ENCODE measurements at regions not wholly inside any gene's neighbourhood (a gene's known extent, or its start where the extent isn't known, plus 50 kb on each side); places are given as distances from the start of the nearest gene placed in this dataset.

GRCh38 chr1:99361406-99361805, 97.1 kb downstream of the PLPPR4 start:
- no peak for TF ChIP-seq CTCF (IDR thresholded peaks at IDR 0.05; ENCODE audit: insufficient read depth, low read length, poor library complexity, severe bottlenecking)
- Histone ChIP-seq H3K4me3 (ENCODE audit: low read depth, low read length) (no peak overlapping the region), H3K36me3 (ENCODE audit: control insufficient read depth, insufficient read depth, low read length) (no peaks in the 10 kb centered on the region), H3K27me3 (ENCODE audit: control insufficient read depth, insufficient read depth, low read length) (no peaks in the 10 kb centered on the region)
- no peak for DNase-seq (ENCODE audit: low read depth)

GRCh38 chr1:99363531-99363930, 99.2 kb downstream of the PLPPR4 start:
- no peaks in the 10 kb centered on the region for H3K27me3 ChIP-seq (ENCODE audit: control insufficient read depth, insufficient read depth, low read length)
- DNase-seq (ENCODE audit: low read depth): no peak
- no peaks in the 10 kb centered on the region for H3K36me3 ChIP-seq (ENCODE audit: control insufficient read depth, insufficient read depth, low read length)
- no peak overlapping the region for H3K4me3 ChIP-seq (ENCODE audit: low read depth, low read length)
- TF ChIP-seq CTCF (IDR thresholded peaks at IDR 0.05; ENCODE audit: insufficient read depth, low read length, poor library complexity, severe bottlenecking): no peak

- DNase-seq (ENCODE audit: low read depth): no peak
- H3K4me3 ChIP-seq (ENCODE audit: low read depth, low read length): no peak overlapping the region
- no peak for TF ChIP-seq CTCF (IDR thresholded peaks at IDR 0.05; ENCODE audit: insufficient read depth, low read length, poor library complexity, severe bottlenecking)
- no peaks in the 10 kb centered on the region for H3K27me3 ChIP-seq (ENCODE audit: control insufficient read depth, insufficient read depth, low read length)
- H3K36me3 ChIP-seq (ENCODE audit: control insufficient read depth, insufficient read depth, low read length): no peaks in the 10 kb centered on the region
These were observed 100.8 kb downstream of the PLPPR4 start for GRCh38 chr1:99365141-99365540.

GRCh38 chr1:99365545-99365944, 101.3 kb downstream of the PLPPR4 start:
- no peaks in the 10 kb centered on the region for H3K27me3 ChIP-seq (ENCODE audit: control insufficient read depth, insufficient read depth, low read length)
- no peak overlapping the region for H3K4me3 ChIP-seq (ENCODE audit: low read depth, low read length)
- DNase-seq (ENCODE audit: low read depth): no peak
- TF ChIP-seq CTCF (IDR thresholded peaks at IDR 0.05; ENCODE audit: insufficient read depth, low read length, poor library complexity, severe bottlenecking): no peak
- H3K36me3 ChIP-seq (ENCODE audit: control insufficient read depth, insufficient read depth, low read length): no peaks in the 10 kb centered on the region

GRCh38 chr1:99369154-99369553, 104.9 kb downstream of the PLPPR4 start:
- no peaks in the 10 kb centered on the region for H3K36me3 ChIP-seq (ENCODE audit: control insufficient read depth, insufficient read depth, low read length)
- no peak for DNase-seq (ENCODE audit: low read depth)
- no peak overlapping the region for H3K4me3 ChIP-seq (ENCODE audit: low read depth, low read length)
- no peak for TF ChIP-seq CTCF (IDR thresholded peaks at IDR 0.05; ENCODE audit: insufficient read depth, low read length, poor library complexity, severe bottlenecking)
- no peaks in the 10 kb centered on the region for H3K27me3 ChIP-seq (ENCODE audit: control insufficient read depth, insufficient read depth, low read length)

GRCh38 chr1:99370476-99370875, 106.2 kb downstream of the PLPPR4 start:
- no peak overlapping the region for H3K4me3 ChIP-seq (ENCODE audit: low read depth, low read length)
- no peak for TF ChIP-seq CTCF (IDR thresholded peaks at IDR 0.05; ENCODE audit: insufficient read depth, low read length, poor library complexity, severe bottlenecking)
- no peaks in the 10 kb centered on the region for H3K36me3 ChIP-seq (ENCODE audit: control insufficient read depth, insufficient read depth, low read length)
- no peaks in the 10 kb centered on the region for H3K27me3 ChIP-seq (ENCODE audit: control insufficient read depth, insufficient read depth, low read length)
- no peak for DNase-seq (ENCODE audit: low read depth)
